GM12878 (cell line): ENCODE measurements at regions not wholly inside any gene's neighbourhood (a gene's known extent, or its start where the extent isn't known, plus 50 kb on each side); places are given as distances from the start of the nearest gene placed in this dataset.

Source experiments
- ATAC-seq: fragments of 200-7000 bp; cut with Tn5 transposase; 3 replicates; pipeline ENCODE4 v1.9.1; 2020; ENCODE audit warnings: mild to moderate bottlenecking, moderate library complexity
- BruUV-seq: library from RNA; stranded (reverse); fragments of 400-500 nt; replicated peaks from 2 replicates; lab custom pipeline; 2021; lab: Mats Ljungman, UMichigan
- CTCF ChIA-PET: fragments of 300-600 bp; sonication (Branson Sonifier 250); formaldehyde crosslinking; extraction: SDS; loops from one replicate; lab custom pipeline; 2021; ENCODE audit warnings: inconsistent platforms; lab: Yijun Ruan, JAX
- POLR2A ChIA-PET: fragments of 350-600 bp; formaldehyde crosslinking; extraction: SDS; loops from one replicate; lab custom pipeline; 2021; ENCODE audit warnings: inconsistent platforms; lab: Charles Lee
- RAD21 ChIA-PET: fragments of 300-600 bp; sonication (Branson Sonifier 250); formaldehyde crosslinking; loops from one replicate; lab custom pipeline; 2023; ENCODE audit warnings: antibody characterized with exemption; ENCODE audit not compliant: unreplicated experiment; lab: Charles Lee
- SMC1A ChIA-PET: fragments of 300-600 bp; sonication (Branson Sonifier 250); formaldehyde crosslinking; loops from one replicate; lab custom pipeline; 2023; ENCODE audit not compliant: unreplicated experiment, uncharacterized antibody; lab: Charles Lee
- DNase-seq: peaks from one replicate; pipeline ENCODE4 v3.0.0-alpha.2; 2011; ENCODE audit warnings: low read depth, low spot score
- FAIRE-seq: peaks from 3 replicates; lab custom pipeline; 2011; peaks lifted over from hg19 to GRCh38; lab: Jason Lieb, UNC
- H2AFZ ChIP-seq: 2 replicates; pipeline ENCODE4 v1.6.0; 2011; ENCODE audit warnings: low read depth, low read length, control low read depth; ENCODE audit not compliant: control insufficient read depth
- H3K27ac ChIP-seq: 2 replicates; pipeline ENCODE4 v1.5.1; 2011; ENCODE audit warnings: control low read depth; ENCODE audit not compliant: control insufficient read depth, insufficient read depth
- H3K27me3 ChIP-seq, 2 experiments: replicated peaks in 1 of 2; 2 replicates each; pipeline versions ENCODE4 v1.6.0 to v1.6.1; 2011; ENCODE audit warnings: low read length in 1 of 2; ENCODE audit not compliant: control insufficient read depth in 2 of 2, insufficient read depth in 2 of 2
- H3K36me3 ChIP-seq, 2 experiments: 2 replicates each; pipeline ENCODE4 v1.5.1; 2011; ENCODE audit warnings: low read length in 1 of 2; ENCODE audit not compliant: control insufficient read depth in 2 of 2, insufficient read depth in 2 of 2
- H3K4me1 ChIP-seq: 2 replicates; pipeline ENCODE4 v1.6.1; 2011; ENCODE audit warnings: mild to moderate bottlenecking, low read length, moderate library complexity, mixed read lengths; ENCODE audit not compliant: control insufficient read depth, insufficient read depth
- H3K4me2 ChIP-seq: 2 replicates; pipeline ENCODE4 v1.6.0; 2011; ENCODE audit warnings: control low read depth; ENCODE audit not compliant: control insufficient read depth, insufficient read depth
- H3K4me3 ChIP-seq: fragments of 200-600 bp; sonication (generic); 2 replicates; pipeline ENCODE4 v1.5.1; 2016
- H3K79me2 ChIP-seq: 2 replicates; pipeline ENCODE4 v1.6.0; 2011; ENCODE audit warnings: low read length; ENCODE audit not compliant: control insufficient read depth, insufficient read depth
- H3K9ac ChIP-seq: 2 replicates; pipeline ENCODE4 v1.8.0; 2011; ENCODE audit warnings: low read length, control low read depth, mixed read lengths; ENCODE audit not compliant: control insufficient read depth, insufficient read depth
- H3K9me3 ChIP-seq: replicated peaks from 3 replicates; pipeline ENCODE4 v1.5.1; 2011; ENCODE audit warnings: mild to moderate bottlenecking, low read length; ENCODE audit not compliant: control insufficient read depth, insufficient read depth
- H4K20me1 ChIP-seq: 2 replicates; pipeline ENCODE4 v1.6.0; 2011; ENCODE audit not compliant: control insufficient read depth, insufficient read depth
- ASH2L ChIP-seq: fragments of 300-600, 200-600 bp; sonication (generic); IDR thresholded peaks from 2 replicates; pipeline ENCODE4 v1.6.1; 2017; ENCODE audit warnings: low read depth, mild to moderate bottlenecking, borderline replicate concordance
- CHD4 ChIP-seq: fragments of 200-600 bp; sonication (generic); IDR thresholded peaks from 2 replicates; pipeline ENCODE4 v1.6.1; 2016; ENCODE audit warnings: mild to moderate bottlenecking
- CREM ChIP-seq: IDR thresholded peaks from 2 replicates; pipeline ENCODE4 v1.6.1; 2014; ENCODE audit warnings: antibody characterized with exemption, low read depth
- HCFC1 ChIP-seq: fragments of 150-350 bp; IDR thresholded peaks from 2 replicates; pipeline ENCODE4 v1.6.1; 2014; ENCODE audit warnings: low read length
- POLR2AphosphoS5 ChIP-seq: IDR thresholded peaks from 2 replicates; pipeline ENCODE4 v1.6.1; 2011; ENCODE audit warnings: mild to moderate bottlenecking, low read length, inconsistent platforms
- TAF1 ChIP-seq: IDR thresholded peaks from 2 replicates; pipeline ENCODE4 v1.6.1; 2011; ENCODE audit warnings: mild to moderate bottlenecking, low read depth, low read length, borderline replicate concordance
- USF1 ChIP-seq: IDR thresholded peaks from 2 replicates; pipeline ENCODE4 v1.6.1; 2011; ENCODE audit warnings: borderline replicate concordance, low read depth, mild to moderate bottlenecking, moderate library complexity, mixed read lengths, low read length; ENCODE audit not compliant: insufficient read depth; ENCODE audit errors: extremely low read length
- ZNF622 ChIP-seq: fragments of 450-650 bp; IDR thresholded peaks from 2 replicates; pipeline ENCODE4 v1.6.1; 2017; ENCODE audit warnings: mild to moderate bottlenecking, inconsistent platforms
- WGBS: methylation state at CpG from one replicate; pipeline ENCODE4 v1.1.6; 2016; ENCODE audit warnings: low lambda C conversion rate; ENCODE audit not compliant: insufficient replicate concordance, insufficient coverage; ENCODE audit errors: missing lambda C conversion rate; 5-methylcytosine and 5-hydroxymethylcytosine counted together
- in situ Hi-C: fragments of 300-500 bp; cut with MboI; formaldehyde crosslinking; loops from 9 replicates; pipeline ENCODE4 v1.14.3; 2018; ENCODE audit warnings: mixed read lengths
- intact Hi-C: fragments of 100-400 bp; cut with micrococcal nuclease; formaldehyde crosslinking; loops from one replicate; pipeline ENCODE4 v1.14.2; 2022; ENCODE audit not compliant: unreplicated experiment
- TF ChIP-seq, protein P1 (sequence below): fragments of 450-650 bp; formaldehyde crosslinking; IDR thresholded peaks from 2 replicates; pipeline ENCODE4 v1.5.0; 2022; ENCODE audit warnings: mild to moderate bottlenecking, missing genetic modification characterization
- TF ChIP-seq, protein P2 (sequence below): IDR thresholded peaks from 2 replicates; pipeline ENCODE4 v1.6.1; 2012; ENCODE audit warnings: low read depth, low read length, improper control_type of control experiment
- TF ChIP-seq, protein P3 (sequence below): fragments of 450-650 bp; IDR thresholded peaks from 2 replicates; pipeline ENCODE4 v1.6.1; 2018; ENCODE audit warnings: mild to moderate bottlenecking, low read depth, moderate library complexity; ENCODE audit not compliant: partially characterized antibody

DNA sequence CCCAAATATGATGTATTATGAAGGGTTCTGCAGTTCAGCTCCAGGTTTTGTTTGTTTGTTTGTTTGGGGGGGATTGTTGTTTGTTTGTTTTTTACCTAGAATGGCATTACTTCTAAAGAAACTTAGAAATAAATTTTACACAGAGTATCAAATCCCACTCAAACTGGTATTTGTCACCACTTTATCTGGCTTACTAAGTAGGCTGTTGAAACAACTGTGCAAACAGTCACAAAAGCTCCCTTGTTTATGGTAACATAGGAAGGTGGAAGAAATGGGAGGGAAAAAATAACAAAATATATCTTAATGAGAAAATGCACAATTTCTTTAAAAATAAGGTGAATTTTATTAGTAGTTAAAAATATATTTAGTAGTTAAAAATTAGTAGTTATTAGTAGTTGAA is 108.3 kb upstream of the ANO5 start:
- POLR2A ChIA-PET = no interaction called here
- H3K79me2 ChIP-seq = no peaks in the 10 kb centered on the region
- ATAC-seq (no peak), DNase-seq (no peak)
- CTCF ChIA-PET = no interaction called here
- no peaks in the 10 kb centered on the region for H3K4me1 ChIP-seq
- RAD21 ChIA-PET = no interaction called here
- H3K27ac ChIP-seq = no peak overlapping the region
- H4K20me1 ChIP-seq = no peaks in the 10 kb centered on the region
- no peaks in the 10 kb centered on the region for H3K27me3 ChIP-seq
- SMC1A ChIA-PET = no interaction called here
- TF ChIP-seq POLR2AphosphoS5 = no peak
- TF ChIP-seq USF1 = no peak
- TF ChIP-seq HCFC1 = no peak
- TF ChIP-seq, all 136 proteins: peak for 0
- in situ Hi-C loops (no loop called here), intact Hi-C loops (no loop called here)
- no peaks in the 10 kb centered on the region for H3K36me3 ChIP-seq
- H2AFZ ChIP-seq = no peak overlapping the region
- H3K4me3 ChIP-seq = no peak overlapping the region
- no peaks in the 10 kb centered on the region for H3K9me3 ChIP-seq
- FAIRE-seq = no peak
- no peak overlapping the region for H3K4me2 ChIP-seq
- H3K9ac ChIP-seq = no peak overlapping the region
- no TSS peak for BruUV-seq

- BruUV-seq = no TSS peak
- Histone ChIP-seq H3K79me2 (no peaks in the 10 kb centered on the region), H4K20me1 (no peaks in the 10 kb centered on the region), H3K4me2 (no peak overlapping the region), H3K4me1 (no peaks in the 10 kb centered on the region), H3K27me3 (no peaks in the 10 kb centered on the region), H3K9ac (no peak overlapping the region), H3K9me3 (no peaks in the 10 kb centered on the region), H3K36me3 (no peaks in the 10 kb centered on the region), H3K27ac (no peak overlapping the region), H3K4me3 (no peak overlapping the region), H2AFZ (no peak overlapping the region)
- CTCF ChIA-PET = no interaction called here
- in situ Hi-C loops (no loop called here), intact Hi-C loops (no loop called here)
- FAIRE-seq (no peak), DNase-seq (no peak), ATAC-seq (no peak)
- WGBS = 6% methylated on average over 2 of the region's 2 CpGs
- POLR2A ChIA-PET = no interaction called here
- RAD21 ChIA-PET = no interaction called here
- SMC1A ChIA-PET = no interaction called here
- TF ChIP-seq ZNF622 (no peak), POLR2AphosphoS5 (no peak), CHD4 (no peak), ASH2L (no peak), CREM (no peak), TAF1 (no peak)
- TF ChIP-seq, protein P1, sequence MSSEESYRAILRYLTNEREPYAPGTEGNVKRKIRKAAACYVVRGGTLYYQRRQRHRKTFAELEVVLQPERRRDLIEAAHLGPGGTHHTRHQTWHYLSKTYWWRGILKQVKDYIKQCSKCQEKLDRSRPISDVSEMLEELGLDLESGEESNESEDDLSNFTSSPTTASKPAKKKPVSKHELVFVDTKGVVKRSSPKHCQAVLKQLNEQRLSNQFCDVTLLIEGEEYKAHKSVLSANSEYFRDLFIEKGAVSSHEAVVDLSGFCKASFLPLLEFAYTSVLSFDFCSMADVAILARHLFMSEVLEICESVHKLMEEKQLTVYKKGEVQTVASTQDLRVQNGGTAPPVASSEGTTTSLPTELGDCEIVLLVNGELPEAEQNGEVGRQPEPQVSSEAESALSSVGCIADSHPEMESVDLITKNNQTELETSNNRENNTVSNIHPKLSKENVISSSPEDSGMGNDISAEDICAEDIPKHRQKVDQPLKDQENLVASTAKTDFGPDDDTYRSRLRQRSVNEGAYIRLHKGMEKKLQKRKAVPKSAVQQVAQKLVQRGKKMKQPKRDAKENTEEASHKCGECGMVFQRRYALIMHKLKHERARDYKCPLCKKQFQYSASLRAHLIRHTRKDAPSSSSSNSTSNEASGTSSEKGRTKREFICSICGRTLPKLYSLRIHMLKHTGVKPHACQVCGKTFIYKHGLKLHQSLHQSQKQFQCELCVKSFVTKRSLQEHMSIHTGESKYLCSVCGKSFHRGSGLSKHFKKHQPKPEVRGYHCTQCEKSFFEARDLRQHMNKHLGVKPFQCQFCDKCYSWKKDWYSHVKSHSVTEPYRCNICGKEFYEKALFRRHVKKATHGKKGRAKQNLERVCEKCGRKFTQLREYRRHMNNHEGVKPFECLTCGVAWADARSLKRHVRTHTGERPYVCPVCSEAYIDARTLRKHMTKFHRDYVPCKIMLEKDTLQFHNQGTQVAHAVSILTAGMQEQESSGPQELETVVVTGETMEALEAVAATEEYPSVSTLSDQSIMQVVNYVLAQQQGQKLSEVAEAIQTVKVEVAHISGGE (CRISPR knock-in tag) = no peak
- TF ChIP-seq, protein P2, sequence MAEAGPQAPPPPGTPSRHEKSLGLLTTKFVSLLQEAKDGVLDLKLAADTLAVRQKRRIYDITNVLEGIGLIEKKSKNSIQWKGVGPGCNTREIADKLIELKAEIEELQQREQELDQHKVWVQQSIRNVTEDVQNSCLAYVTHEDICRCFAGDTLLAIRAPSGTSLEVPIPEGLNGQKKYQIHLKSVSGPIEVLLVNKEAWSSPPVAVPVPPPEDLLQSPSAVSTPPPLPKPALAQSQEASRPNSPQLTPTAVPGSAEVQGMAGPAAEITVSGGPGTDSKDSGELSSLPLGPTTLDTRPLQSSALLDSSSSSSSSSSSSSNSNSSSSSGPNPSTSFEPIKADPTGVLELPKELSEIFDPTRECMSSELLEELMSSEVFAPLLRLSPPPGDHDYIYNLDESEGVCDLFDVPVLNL = no peak
- TF ChIP-seq, protein P3, sequence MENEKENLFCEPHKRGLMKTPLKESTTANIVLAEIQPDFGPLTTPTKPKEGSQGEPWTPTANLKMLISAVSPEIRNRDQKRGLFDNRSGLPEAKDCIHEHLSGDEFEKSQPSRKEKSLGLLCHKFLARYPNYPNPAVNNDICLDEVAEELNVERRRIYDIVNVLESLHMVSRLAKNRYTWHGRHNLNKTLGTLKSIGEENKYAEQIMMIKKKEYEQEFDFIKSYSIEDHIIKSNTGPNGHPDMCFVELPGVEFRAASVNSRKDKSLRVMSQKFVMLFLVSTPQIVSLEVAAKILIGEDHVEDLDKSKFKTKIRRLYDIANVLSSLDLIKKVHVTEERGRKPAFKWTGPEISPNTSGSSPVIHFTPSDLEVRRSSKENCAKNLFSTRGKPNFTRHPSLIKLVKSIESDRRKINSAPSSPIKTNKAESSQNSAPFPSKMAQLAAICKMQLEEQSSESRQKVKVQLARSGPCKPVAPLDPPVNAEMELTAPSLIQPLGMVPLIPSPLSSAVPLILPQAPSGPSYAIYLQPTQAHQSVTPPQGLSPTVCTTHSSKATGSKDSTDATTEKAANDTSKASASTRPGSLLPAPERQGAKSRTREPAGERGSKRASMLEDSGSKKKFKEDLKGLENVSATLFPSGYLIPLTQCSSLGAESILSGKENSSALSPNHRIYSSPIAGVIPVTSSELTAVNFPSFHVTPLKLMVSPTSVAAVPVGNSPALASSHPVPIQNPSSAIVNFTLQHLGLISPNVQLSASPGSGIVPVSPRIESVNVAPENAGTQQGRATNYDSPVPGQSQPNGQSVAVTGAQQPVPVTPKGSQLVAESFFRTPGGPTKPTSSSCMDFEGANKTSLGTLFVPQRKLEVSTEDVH = no peak
Observed at GRCh38 chr11:22089609-22090008, 103.3 kb upstream of the ANO5 start.
